Neural progenitor cell (in vitro differentiated cells): ENCODE measurements at regions not wholly inside any gene's neighbourhood (a gene's known extent, or its start where the extent isn't known, plus 50 kb on each side); places are given as distances from the start of the nearest gene placed in this dataset.

Experiments
- EZH2phosphoT487 ChIP-seq: fragments of 200-600 bp; sonication (generic); IDR thresholded peaks from 2 replicates; pipeline ENCODE4 v1.6.1; 2017; ENCODE audit warnings: antibody characterized with exemption
- TF ChIP-seq, protein P1 (sequence below): fragments of 200-600 bp; sonication (generic); IDR thresholded peaks from 2 replicates; pipeline ENCODE4 v1.5.1; 2017; ENCODE audit warnings: antibody characterized with exemption, mild to moderate bottlenecking

- TF ChIP-seq, protein P1, sequence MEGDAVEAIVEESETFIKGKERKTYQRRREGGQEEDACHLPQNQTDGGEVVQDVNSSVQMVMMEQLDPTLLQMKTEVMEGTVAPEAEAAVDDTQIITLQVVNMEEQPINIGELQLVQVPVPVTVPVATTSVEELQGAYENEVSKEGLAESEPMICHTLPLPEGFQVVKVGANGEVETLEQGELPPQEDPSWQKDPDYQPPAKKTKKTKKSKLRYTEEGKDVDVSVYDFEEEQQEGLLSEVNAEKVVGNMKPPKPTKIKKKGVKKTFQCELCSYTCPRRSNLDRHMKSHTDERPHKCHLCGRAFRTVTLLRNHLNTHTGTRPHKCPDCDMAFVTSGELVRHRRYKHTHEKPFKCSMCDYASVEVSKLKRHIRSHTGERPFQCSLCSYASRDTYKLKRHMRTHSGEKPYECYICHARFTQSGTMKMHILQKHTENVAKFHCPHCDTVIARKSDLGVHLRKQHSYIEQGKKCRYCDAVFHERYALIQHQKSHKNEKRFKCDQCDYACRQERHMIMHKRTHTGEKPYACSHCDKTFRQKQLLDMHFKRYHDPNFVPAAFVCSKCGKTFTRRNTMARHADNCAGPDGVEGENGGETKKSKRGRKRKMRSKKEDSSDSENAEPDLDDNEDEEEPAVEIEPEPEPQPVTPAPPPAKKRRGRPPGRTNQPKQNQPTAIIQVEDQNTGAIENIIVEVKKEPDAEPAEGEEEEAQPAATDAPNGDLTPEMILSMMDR = no peak
- TF ChIP-seq EZH2phosphoT487 = no peak
These were observed 226.1 kb downstream of the GLRX3 start for GRCh38 chr10:130362308-130362761.
